ENCODE measurements at regions not wholly inside any gene's neighbourhood (a gene's known extent, or its start where the extent isn't known, plus 50 kb on each side); places are given as distances from the start of the nearest gene placed in this dataset.
A peak's percentile ranks its signal among the peaks of the same experiment; 100 is the strongest.

DNA sequence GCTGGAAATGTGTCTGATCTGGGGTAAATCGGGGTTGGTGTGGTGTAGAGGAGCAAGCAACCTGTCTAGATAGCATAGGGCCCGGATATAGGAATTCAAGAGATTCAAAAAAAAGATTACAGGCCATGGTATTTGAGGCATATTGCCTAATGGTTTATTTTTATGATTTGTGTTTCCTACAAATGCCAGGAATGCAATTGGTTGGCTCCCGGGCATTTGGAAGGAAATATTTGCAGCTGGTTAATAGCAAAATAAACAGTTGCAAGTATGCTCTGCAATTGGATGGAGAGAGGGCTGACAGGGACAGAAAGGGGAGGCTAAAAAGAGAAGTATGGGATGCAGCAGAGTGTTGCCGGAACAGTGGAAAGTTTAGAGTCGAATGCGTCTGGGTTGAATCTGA lies 315.6 kb upstream of the ATP2B1 start:
- Mint-ChIP-seq H3K27ac (peak overlapping the region in 1 of 3 experiments; percentile 5; a peak in 1 of 7 replicates), H3K4me1 (peaks cover 2 to 3% of the 10 kb centered on the region in 2 experiments; a peak in 1 of 4 replicates), H3K4me3 (no peak overlapping the region), H3K27me3 (ENCODE audit: low read depth) (no peaks in the 10 kb centered on the region), H3K36me3 (ENCODE audit: insufficient read depth in 1 of 3, low read depth in 3 of 3) (no peaks in the 10 kb centered on the region), H3K9me3 (no peaks in the 10 kb centered on the region)
- Histone ChIP-seq H3K4me2 (ENCODE audit: insufficient read depth, insufficient read length, low read length) (no peak overlapping the region), H3K27me3 (ENCODE audit: insufficient read depth, low read length) (no peaks in the 10 kb centered on the region), H3K23ac (ENCODE audit: insufficient read length, low read depth, low read length) (no peak overlapping the region), H3K4me1 (ENCODE audit: insufficient read depth, low read length) (no peaks in the 10 kb centered on the region), H3K14ac (ENCODE audit: insufficient read depth, low read length) (no peak overlapping the region), H2AK5ac (ENCODE audit: insufficient read length, low read length) (no peak overlapping the region), H4K91ac (ENCODE audit: insufficient read length, low read depth, low read length) (no peak overlapping the region), H3T11ph (ENCODE audit: low read length) (no peak overlapping the region), H3K79me1 (ENCODE audit: insufficient read depth, low read depth, low read length, poor library complexity, severe bottlenecking) (no peaks in the 10 kb centered on the region), H2BK12ac (ENCODE audit: insufficient read length, low read depth, low read length) (no peak overlapping the region), H3K9ac (ENCODE audit: extremely low read depth, insufficient read length, low read length) (no peak overlapping the region), H3K79me2 (ENCODE audit: insufficient read depth, low read length) (no peaks in the 10 kb centered on the region), H3K27ac (ENCODE audit: insufficient read length, low read depth, low read length) (no peak overlapping the region), H4K5ac (ENCODE audit: insufficient read length, low read depth, low read length) (no peak overlapping the region), H3K9me3 (ENCODE audit: control insufficient read depth, low read depth, low read length) (no peaks in the 10 kb centered on the region), H2BK120ac (ENCODE audit: low read depth, low read length, poor library complexity, severe bottlenecking) (no peak overlapping the region), H2BK5ac (ENCODE audit: insufficient read length, low read length) (no peak overlapping the region), H2AFZ (ENCODE audit: low read length) (no peak overlapping the region), H3K23me2 (ENCODE audit: insufficient read length, low read depth, low read length, poor library complexity, severe bottlenecking) (no peaks in the 10 kb centered on the region), H2BK20ac (ENCODE audit: low read depth, low read length, poor library complexity, severe bottlenecking) (no peak overlapping the region), H2BK15ac (ENCODE audit: low read depth, low read length) (no peak overlapping the region), H3K56ac (ENCODE audit: insufficient read length, low read depth, low read length) (no peak overlapping the region), H4K20me1 (ENCODE audit: control insufficient read depth, insufficient read depth, insufficient read length) (no peaks in the 10 kb centered on the region), H3K18ac (ENCODE audit: insufficient read length, low read depth, low read length) (no peak overlapping the region), H3K4ac (ENCODE audit: low read depth, low read length) (no peak overlapping the region), H4K8ac (replicated peaks; ENCODE audit: insufficient read length, low read depth, low read length) (no peak overlapping the region)
- DNase-seq, result no peak
- TF ChIP-seq, protein P1, sequence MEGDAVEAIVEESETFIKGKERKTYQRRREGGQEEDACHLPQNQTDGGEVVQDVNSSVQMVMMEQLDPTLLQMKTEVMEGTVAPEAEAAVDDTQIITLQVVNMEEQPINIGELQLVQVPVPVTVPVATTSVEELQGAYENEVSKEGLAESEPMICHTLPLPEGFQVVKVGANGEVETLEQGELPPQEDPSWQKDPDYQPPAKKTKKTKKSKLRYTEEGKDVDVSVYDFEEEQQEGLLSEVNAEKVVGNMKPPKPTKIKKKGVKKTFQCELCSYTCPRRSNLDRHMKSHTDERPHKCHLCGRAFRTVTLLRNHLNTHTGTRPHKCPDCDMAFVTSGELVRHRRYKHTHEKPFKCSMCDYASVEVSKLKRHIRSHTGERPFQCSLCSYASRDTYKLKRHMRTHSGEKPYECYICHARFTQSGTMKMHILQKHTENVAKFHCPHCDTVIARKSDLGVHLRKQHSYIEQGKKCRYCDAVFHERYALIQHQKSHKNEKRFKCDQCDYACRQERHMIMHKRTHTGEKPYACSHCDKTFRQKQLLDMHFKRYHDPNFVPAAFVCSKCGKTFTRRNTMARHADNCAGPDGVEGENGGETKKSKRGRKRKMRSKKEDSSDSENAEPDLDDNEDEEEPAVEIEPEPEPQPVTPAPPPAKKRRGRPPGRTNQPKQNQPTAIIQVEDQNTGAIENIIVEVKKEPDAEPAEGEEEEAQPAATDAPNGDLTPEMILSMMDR (conservative IDR thresholded peaks at IDR 0.05), result no peak
- WGBS (ENCODE audit: extremely low coverage, insufficient read length, low lambda C conversion rate), result no CpG with 5 or more reads among the region's 6 CpGs

Measured in H9 (cell line).